MM.1S (cell line): ENCODE measurements at regions not wholly inside any gene's neighbourhood (a gene's known extent, or its start where the extent isn't known, plus 50 kb on each side); places are given as distances from the start of the nearest gene placed in this dataset.

Source experiments
- DNase-seq: peaks from one replicate; pipeline ENCODE4 v3.0.0-alpha.2; 2015
- H2AFZ ChIP-seq: fragments of 300-600 bp; sonication (generic); 2 replicates; pipeline ENCODE4 v1.6.0; 2016; ENCODE audit warnings: antibody characterized with exemption, low read length
- H3F3A ChIP-seq: fragments of 300-600 bp; sonication (generic); 2 replicates; pipeline ENCODE4 v1.6.1; 2016; ENCODE audit warnings: mild to moderate bottlenecking, antibody characterized with exemption, low read length, moderate library complexity, mixed read lengths; ENCODE audit not compliant: insufficient read depth
- H3K27ac ChIP-seq: fragments of 300-600 bp; sonication (generic); 2 replicates; pipeline ENCODE4 v1.5.1; 2016; ENCODE audit warnings: mild to moderate bottlenecking, low read length
- H3K27me3 ChIP-seq: fragments of 300-600 bp; sonication (generic); replicated peaks from 2 replicates; pipeline ENCODE4 v1.6.0; 2016; ENCODE audit warnings: low read length; ENCODE audit not compliant: insufficient read depth
- H3K36me3 ChIP-seq: fragments of 300-600 bp; sonication (generic); replicated peaks from 2 replicates; pipeline ENCODE4 v1.6.1; 2016; ENCODE audit warnings: mild to moderate bottlenecking, low read length, mixed read lengths; ENCODE audit not compliant: insufficient read depth
- H3K4me1 ChIP-seq: fragments of 300-600 bp; sonication (generic); 2 replicates; pipeline ENCODE4 v1.6.1; 2016; ENCODE audit warnings: low read length, mixed read lengths
- H3K4me2 ChIP-seq: fragments of 300-600 bp; sonication (generic); 2 replicates; pipeline ENCODE4 v1.6.0; 2016; ENCODE audit warnings: low read depth, low read length
- H3K4me3 ChIP-seq: fragments of 300-600 bp; sonication (generic); 2 replicates; pipeline ENCODE4 v1.5.1; 2016; ENCODE audit warnings: low read length, mixed read lengths
- H3K79me2 ChIP-seq: fragments of 300-600 bp; sonication (generic); 2 replicates; pipeline ENCODE4 v1.6.1; 2016; ENCODE audit warnings: mixed run types, low read length, mixed read lengths
- H3K9ac ChIP-seq: fragments of 300-600 bp; sonication (generic); 2 replicates; pipeline ENCODE4 v1.6.1; 2016; ENCODE audit warnings: low read length, mixed read lengths
- H3K9me2 ChIP-seq: fragments of 300-600 bp; sonication (generic); replicated peaks from 2 replicates; pipeline ENCODE4 v1.6.1; 2016; ENCODE audit warnings: mild to moderate bottlenecking, low read length, mixed read lengths; ENCODE audit not compliant: insufficient read depth
- H3K9me3 ChIP-seq: fragments of 300-600 bp; sonication (generic); replicated peaks from 2 replicates; pipeline ENCODE4 v1.6.1; 2016; ENCODE audit warnings: mild to moderate bottlenecking, low read length, mixed read lengths; ENCODE audit not compliant: insufficient read depth
- H4K20me1 ChIP-seq: fragments of 300-600 bp; sonication (generic); 2 replicates; pipeline ENCODE4 v1.6.1; 2016; ENCODE audit warnings: mild to moderate bottlenecking, low read length, moderate library complexity, mixed read lengths; ENCODE audit not compliant: insufficient read depth
- EZH2 ChIP-seq: fragments of 300-600 bp; sonication (generic); optimal IDR thresholded peaks from 2 replicates; pipeline ENCODE3; 2017; ENCODE audit warnings: low read depth, mild to moderate bottlenecking, antibody characterized with exemption, low read length, mixed read lengths
- EZH2phosphoT487 ChIP-seq: fragments of 300-600 bp; sonication (generic); IDR thresholded peaks from 2 replicates; pipeline ENCODE4 v1.6.1; 2018; ENCODE audit warnings: antibody characterized with exemption, low read length
- TF ChIP-seq, protein P1 (sequence below): fragments of 300-600 bp; sonication (generic); IDR thresholded peaks from 2 replicates; pipeline ENCODE4 v1.5.1; 2016; ENCODE audit warnings: antibody characterized with exemption, low read length, mixed read lengths

- no peak overlapping the region for H3K9ac ChIP-seq
- no peak overlapping the region for H3K4me3 ChIP-seq
- no peaks in the 10 kb centered on the region for H3K9me2 ChIP-seq
- H3K36me3 ChIP-seq = no peaks in the 10 kb centered on the region
- no peak overlapping the region for H2AFZ ChIP-seq
- H3F3A ChIP-seq = no peaks in the 10 kb centered on the region
- H4K20me1 ChIP-seq = no peaks in the 10 kb centered on the region
- H3K27me3 ChIP-seq = no peaks in the 10 kb centered on the region
- TF ChIP-seq, protein P1, sequence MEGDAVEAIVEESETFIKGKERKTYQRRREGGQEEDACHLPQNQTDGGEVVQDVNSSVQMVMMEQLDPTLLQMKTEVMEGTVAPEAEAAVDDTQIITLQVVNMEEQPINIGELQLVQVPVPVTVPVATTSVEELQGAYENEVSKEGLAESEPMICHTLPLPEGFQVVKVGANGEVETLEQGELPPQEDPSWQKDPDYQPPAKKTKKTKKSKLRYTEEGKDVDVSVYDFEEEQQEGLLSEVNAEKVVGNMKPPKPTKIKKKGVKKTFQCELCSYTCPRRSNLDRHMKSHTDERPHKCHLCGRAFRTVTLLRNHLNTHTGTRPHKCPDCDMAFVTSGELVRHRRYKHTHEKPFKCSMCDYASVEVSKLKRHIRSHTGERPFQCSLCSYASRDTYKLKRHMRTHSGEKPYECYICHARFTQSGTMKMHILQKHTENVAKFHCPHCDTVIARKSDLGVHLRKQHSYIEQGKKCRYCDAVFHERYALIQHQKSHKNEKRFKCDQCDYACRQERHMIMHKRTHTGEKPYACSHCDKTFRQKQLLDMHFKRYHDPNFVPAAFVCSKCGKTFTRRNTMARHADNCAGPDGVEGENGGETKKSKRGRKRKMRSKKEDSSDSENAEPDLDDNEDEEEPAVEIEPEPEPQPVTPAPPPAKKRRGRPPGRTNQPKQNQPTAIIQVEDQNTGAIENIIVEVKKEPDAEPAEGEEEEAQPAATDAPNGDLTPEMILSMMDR = no peak
- TF ChIP-seq EZH2 = no peak
- no peak for TF ChIP-seq EZH2phosphoT487
- DNase-seq = no peak
- no peaks in the 10 kb centered on the region for H3K79me2 ChIP-seq
- no peaks in the 10 kb centered on the region for H3K9me3 ChIP-seq
- H3K4me1 ChIP-seq = no peaks in the 10 kb centered on the region
- no peak overlapping the region for H3K27ac ChIP-seq
- H3K4me2 ChIP-seq = no peak overlapping the region
These were observed 611.7 kb downstream of the STIM2 start for GRCh38 chr4:27472364-27472763.

GRCh38 chr4:27474691-27475090 lies 614.0 kb downstream of the STIM2 start:
- Histone ChIP-seq H3K27ac (no peak overlapping the region), H3K9me2 (no peaks in the 10 kb centered on the region), H3K4me3 (no peak overlapping the region), H3K27me3 (no peaks in the 10 kb centered on the region), H3K36me3 (no peaks in the 10 kb centered on the region), H3K9me3 (no peaks in the 10 kb centered on the region), H3K4me2 (no peak overlapping the region), H2AFZ (no peak overlapping the region), H4K20me1 (no peaks in the 10 kb centered on the region), H3F3A (no peaks in the 10 kb centered on the region), H3K9ac (no peak overlapping the region), H3K4me1 (no peaks in the 10 kb centered on the region), H3K79me2 (no peaks in the 10 kb centered on the region)
- TF ChIP-seq, protein P1 = no peak
- TF ChIP-seq EZH2 (no peak), EZH2phosphoT487 (no peak)
- no peak for DNase-seq

GRCh38 chr4:27484216-27484615 lies 623.6 kb downstream of the STIM2 start:
- Histone ChIP-seq H3K27me3 (no peaks in the 10 kb centered on the region), H2AFZ (no peak overlapping the region), H3K9ac (no peak overlapping the region), H3K4me1 (no peaks in the 10 kb centered on the region), H3K4me3 (no peak overlapping the region), H3K9me2 (no peaks in the 10 kb centered on the region), H4K20me1 (no peaks in the 10 kb centered on the region), H3K4me2 (no peak overlapping the region), H3F3A (no peaks in the 10 kb centered on the region), H3K79me2 (no peaks in the 10 kb centered on the region), H3K27ac (no peak overlapping the region), H3K9me3 (no peaks in the 10 kb centered on the region), H3K36me3 (no peaks in the 10 kb centered on the region)
- no peak for DNase-seq
- TF ChIP-seq EZH2phosphoT487 (no peak), EZH2 (no peak)
- TF ChIP-seq, protein P1 = no peak
